DMS53 (cell line): ENCODE measurements at regions not wholly inside any gene's neighbourhood (a gene's known extent, or its start where the extent isn't known, plus 50 kb on each side); places are given as distances from the start of the nearest gene placed in this dataset.
A peak's percentile ranks its signal among the peaks of the same experiment; 100 is the strongest.
"Not testable (repeated sequence)": the region's sequence is repeated elsewhere in the genome, so short reads cannot be mapped to it uniquely, and the experiment has no call there.

ENCODE experiments used
- DNase-seq: peaks from one replicate; lab custom pipeline; 2025; lab: John Stamatoyannopoulos, UW

- DNase-seq: peak; percentile 24
Measured at GRCh38 chr2:187684174-187684573, 129.9 kb upstream of the TFPI start.

- DNase-seq: peak; percentile 24
Measured at GRCh38 chr2:187686416-187687024, 132.3 kb upstream of the TFPI start.

- DNase-seq: no peak
Measured at GRCh38 chr2:187687585-187687984, 133.3 kb upstream of the TFPI start.

GRCh38 chr2:187689372-187689771 lies 135.1 kb upstream of the TFPI start:
- peak; percentile 83 for DNase-seq

GRCh38 chr2:187693923-187694322 lies 139.7 kb upstream of the TFPI start:
- no peak for DNase-seq

- DNase-seq: not testable (repeated sequence)
Measured at GRCh38 chr2:187696644-187697043, 142.4 kb upstream of the TFPI start.

GRCh38 chr2:187698374-187699110 lies 144.3 kb upstream of the TFPI start:
- DNase-seq: no peak

GRCh38 chr2:187702157-187702556 lies 147.9 kb upstream of the TFPI start:
- DNase-seq: no peak

GRCh38 chr2:187708272-187708671 lies 154.0 kb upstream of the TFPI start:
- DNase-seq: no peak

- no peak for DNase-seq
Measured at GRCh38 chr2:187709065-187709464, 154.8 kb upstream of the TFPI start.

GRCh38 chr2:187710791-187711521 lies 156.7 kb upstream of the TFPI start:
- peak; percentile 33 for DNase-seq

- DNase-seq: no peak
Measured at GRCh38 chr2:187715590-187715989, 161.4 kb upstream of the TFPI start.

- no peak for DNase-seq
Measured at GRCh38 chr2:187716301-187716700, 162.1 kb upstream of the TFPI start.

- DNase-seq: no peak
Measured at GRCh38 chr2:187718092-187718491, 163.9 kb upstream of the TFPI start.

GRCh38 chr2:187719510-187719909 lies 165.3 kb upstream of the TFPI start:
- DNase-seq: no peak

GRCh38 chr2:187748958-187749357 lies 194.7 kb upstream of the TFPI start:
- peak; percentile 31 for DNase-seq

GRCh38 chr2:187749804-187750431 lies 195.7 kb upstream of the TFPI start:
- no peak for DNase-seq

- DNase-seq: no peak
Measured at GRCh38 chr2:187768995-187769394, 214.8 kb upstream of the TFPI start.

- DNase-seq: no peak
Measured at GRCh38 chr2:187769437-187769836, 215.2 kb upstream of the TFPI start.

- DNase-seq: no peak
Measured at GRCh38 chr2:187774551-187775071, 220.4 kb upstream of the TFPI start.

GRCh38 chr2:187775196-187775595 lies 221.0 kb upstream of the TFPI start:
- no peak for DNase-seq

GRCh38 chr2:187775651-187776050 lies 221.4 kb upstream of the TFPI start:
- DNase-seq: no peak
